ENCODE measurements at regions not wholly inside any gene's neighbourhood (a gene's known extent, or its start where the extent isn't known, plus 50 kb on each side); places are given as distances from the start of the nearest gene placed in this dataset.
"Not testable (repeated sequence)": the region's sequence is repeated elsewhere in the genome, so short reads cannot be mapped to it uniquely, and the experiment has no call there.

- TF ChIP-seq CTCF (IDR thresholded peaks at IDR 0.05) (no peak), POLR2A (IDR thresholded peaks at IDR 0.05) (no peak)
- no peak for DNase-seq
- no peak overlapping the region for H3K4me3 ChIP-seq
- H3K27ac ChIP-seq, result no peak overlapping the region
- H3K27me3 ChIP-seq, result no peaks in the 10 kb centered on the region
- H3K4me1 ChIP-seq, result peaks cover 0 to 3% of the 10 kb centered on the region in 2 donors
- intact Hi-C loops (cut with DNase I; ENCODE audit: low total_unique reads), result no loop called here
- no peaks in the 10 kb centered on the region for H3K36me3 ChIP-seq
- no peaks in the 10 kb centered on the region for H3K9me3 ChIP-seq
Measured at GRCh38 chr9:134548185-134548584, 93.4 kb upstream of the COL5A1 start.

- DNase-seq, result no peak
- intact Hi-C loops (cut with DNase I; ENCODE audit: low total_unique reads), result no loop called here
- Histone ChIP-seq H3K36me3 (no peaks in the 10 kb centered on the region), H3K4me1 (peaks cover 0 to 3% of the 10 kb centered on the region in 2 donors), H3K9me3 (no peaks in the 10 kb centered on the region), H3K27me3 (no peaks in the 10 kb centered on the region), H3K27ac (no peak overlapping the region), H3K4me3 (no peak overlapping the region)
- no peak for TF ChIP-seq CTCF (IDR thresholded peaks at IDR 0.05)
- no peak for TF ChIP-seq POLR2A (IDR thresholded peaks at IDR 0.05)
Measured at GRCh38 chr9:134548618-134549017, 93.0 kb upstream of the COL5A1 start.

GRCh38 chr9:134549336-134549735, 92.3 kb upstream of the COL5A1 start:
- Histone ChIP-seq H3K4me1 (peaks cover 0 to 3% of the 10 kb centered on the region in 2 donors), H3K4me3 (no peak overlapping the region), H3K36me3 (no peaks in the 10 kb centered on the region), H3K27me3 (no peaks in the 10 kb centered on the region), H3K27ac (no peak overlapping the region), H3K9me3 (no peaks in the 10 kb centered on the region)
- DNase-seq, result no peak
- intact Hi-C loops (cut with DNase I; ENCODE audit: low total_unique reads), result no loop called here
- no peak for TF ChIP-seq CTCF (IDR thresholded peaks at IDR 0.05)
- TF ChIP-seq POLR2A (IDR thresholded peaks at IDR 0.05), result no peak

GRCh38 chr9:134550081-134550480, 91.5 kb upstream of the COL5A1 start:
- DNase-seq; H3K9me3 ChIP-seq; H3K36me3 ChIP-seq; intact Hi-C loops (cut with DNase I; ENCODE audit: low total_unique reads); H3K4me1 ChIP-seq; H3K27ac ChIP-seq; H3K4me3 ChIP-seq; H3K27me3 ChIP-seq: not testable (repeated sequence)

GRCh38 chr9:134550584-134550983, 91.0 kb upstream of the COL5A1 start:
- Histone ChIP-seq H3K27ac (no peak overlapping the region), H3K4me3 (no peak overlapping the region), H3K4me1 (peaks cover 0 to under 1% of the 10 kb centered on the region in 2 donors), H3K36me3 (no peaks in the 10 kb centered on the region), H3K27me3 (no peaks in the 10 kb centered on the region), H3K9me3 (no peaks in the 10 kb centered on the region)
- no peak for DNase-seq
- TF ChIP-seq CTCF (IDR thresholded peaks at IDR 0.05) (no peak), POLR2A (IDR thresholded peaks at IDR 0.05) (no peak)
- intact Hi-C loops (cut with DNase I; ENCODE audit: low total_unique reads), result no loop called here

GRCh38 chr9:134551176-134551575, 90.4 kb upstream of the COL5A1 start:
- TF ChIP-seq CTCF (IDR thresholded peaks at IDR 0.05), result no peak
- intact Hi-C loops (cut with DNase I; ENCODE audit: low total_unique reads), result no loop called here
- H3K27ac ChIP-seq, result no peak overlapping the region
- no peaks in the 10 kb centered on the region for H3K4me1 ChIP-seq
- H3K36me3 ChIP-seq, result no peaks in the 10 kb centered on the region
- no peaks in the 10 kb centered on the region for H3K9me3 ChIP-seq
- H3K27me3 ChIP-seq, result no peaks in the 10 kb centered on the region
- no peak for DNase-seq
- no peak overlapping the region for H3K4me3 ChIP-seq

Data from uterus (tissue), 3 donors.